BJ (cell line): ENCODE measurements at regions not wholly inside any gene's neighbourhood (a gene's known extent, or its start where the extent isn't known, plus 50 kb on each side); places are given as distances from the start of the nearest gene placed in this dataset.

Experiments
- CTCF ChIA-PET: fragments of 350-600 bp; formaldehyde crosslinking; extraction: SDS; loops from one replicate; lab custom pipeline; 2021; ENCODE audit warnings: antibody characterized with exemption, inconsistent platforms; lab: Yijun Ruan, JAX
- POLR2A ChIA-PET: fragments of 300-600 bp; sonication (Branson Sonifier 250); formaldehyde crosslinking; extraction: SDS; loops from one replicate; lab custom pipeline; 2021; ENCODE audit warnings: antibody characterized with exemption; lab: Charles Lee
- DNase-seq: peaks from one replicate; pipeline ENCODE4 v3.0.0-alpha.2; 2011; ENCODE audit warnings: low read depth
- H3K27me3 ChIP-seq: 2 replicates; pipeline ENCODE4 v1.6.0; 2011; ENCODE audit warnings: low read length; ENCODE audit not compliant: control insufficient read depth, insufficient read depth
- H3K36me3 ChIP-seq: 2 replicates; pipeline ENCODE4 v1.5.1; 2011; ENCODE audit warnings: low read length; ENCODE audit not compliant: control insufficient read depth, insufficient read depth
- H3K4me3 ChIP-seq: 2 replicates; pipeline ENCODE4 v1.5.1; 2011; ENCODE audit warnings: low read depth, mild to moderate bottlenecking, control low read depth, low read length
- CTCF ChIP-seq: IDR thresholded peaks from 2 replicates; pipeline ENCODE4 v1.5.1; 2011; ENCODE audit warnings: low read depth, mild to moderate bottlenecking, control low read depth, inconsistent platforms, low read length, moderate library complexity; ENCODE audit not compliant: insufficient read depth

GRCh38 chr5:75848077-75848476 lies 130.8 kb upstream of the POC5 start:
- CTCF ChIA-PET, result interaction anchor here (1.4 kb wide), 1 partner anchor 14 kb away, joined by 3 read pairs; no protein-coding TSS in a partner anchor
- Histone ChIP-seq H3K36me3 (no peaks in the 10 kb centered on the region), H3K27me3 (no peaks in the 10 kb centered on the region), H3K4me3 (no peak overlapping the region)
- TF ChIP-seq CTCF, result no peak
- no peak for DNase-seq
- POLR2A ChIA-PET, result no interaction called here

GRCh38 chr5:75847561-75848021 lies 130.4 kb upstream of the POC5 start:
- no peak overlapping the region for H3K4me3 ChIP-seq
- POLR2A ChIA-PET, result no interaction called here
- TF ChIP-seq CTCF, result no peak
- CTCF ChIA-PET, result interaction anchor here (1.4 kb wide), 1 partner anchor 15 kb away, joined by 3 read pairs; no protein-coding TSS in a partner anchor
- H3K27me3 ChIP-seq, result no peaks in the 10 kb centered on the region
- no peak for DNase-seq
- H3K36me3 ChIP-seq, result no peaks in the 10 kb centered on the region

GRCh38 chr5:75844301-75844700 lies 127.1 kb upstream of the POC5 start:
- ChIA-PET CTCF (no interaction called here), POLR2A (no interaction called here)
- no peaks in the 10 kb centered on the region for H3K27me3 ChIP-seq
- no peak for DNase-seq
- H3K36me3 ChIP-seq, result no peaks in the 10 kb centered on the region
- no peak for TF ChIP-seq CTCF
- no peak overlapping the region for H3K4me3 ChIP-seq

- Histone ChIP-seq H3K27me3 (no peaks in the 10 kb centered on the region), H3K4me3 (no peak overlapping the region), H3K36me3 (no peaks in the 10 kb centered on the region)
- ChIA-PET POLR2A (no interaction called here), CTCF (no interaction called here)
- DNase-seq, result no peak
- no peak for TF ChIP-seq CTCF
Observed at GRCh38 chr5:75843319-75843718, 126.1 kb upstream of the POC5 start.

- TF ChIP-seq CTCF, result no peak
- H3K4me3 ChIP-seq, result no peak overlapping the region
- H3K27me3 ChIP-seq, result no peaks in the 10 kb centered on the region
- DNase-seq, result no peak
- H3K36me3 ChIP-seq, result no peaks in the 10 kb centered on the region
- POLR2A ChIA-PET, result no interaction called here
- CTCF ChIA-PET, result no interaction called here
Observed at GRCh38 chr5:75839547-75839946, 122.3 kb upstream of the POC5 start.
